ENCODE measurements at regions not wholly inside any gene's neighbourhood (a gene's known extent, or its start where the extent isn't known, plus 50 kb on each side); places are given as distances from the start of the nearest gene placed in this dataset.

DNA sequence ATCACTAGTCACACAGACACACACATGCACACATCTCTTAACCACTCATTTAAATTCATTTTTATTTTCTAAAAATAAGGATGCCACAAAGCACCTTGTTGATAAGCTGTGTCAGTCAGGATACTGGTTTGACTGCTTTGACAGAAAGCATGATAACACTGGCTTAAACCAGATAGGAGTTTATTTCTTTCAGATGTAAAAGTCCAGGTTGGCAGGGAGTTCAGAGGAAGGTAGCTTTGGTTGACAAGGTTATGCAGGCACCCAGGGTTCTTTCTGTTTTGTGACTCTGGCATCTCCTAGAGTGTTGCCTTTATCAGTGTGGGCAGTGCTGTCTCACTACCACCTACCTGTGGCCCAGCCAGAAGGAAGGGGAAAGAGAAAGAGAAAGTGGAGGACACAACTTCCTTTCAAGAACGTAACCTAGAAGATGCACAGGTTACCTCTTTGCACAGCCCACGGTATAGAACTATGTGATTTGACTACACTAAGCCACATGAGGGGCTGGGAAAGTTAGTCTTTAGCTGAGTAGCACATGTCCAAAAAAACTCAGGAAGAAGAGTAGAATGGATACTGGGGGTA lies 334.7 kb downstream of the OSTF1 start:
- intact Hi-C loops (cut with DNase I; ENCODE audit: low total_unique reads), result no loop called here
- Histone ChIP-seq H3K36me3 (ENCODE audit: low read depth, missing control alignments) (no peaks in the 10 kb centered on the region), H3K4me1 (no peaks in the 10 kb centered on the region), H3K27ac (no peak overlapping the region), H3K4me3 (no peak overlapping the region), H3K9me3 (no peaks in the 10 kb centered on the region), H3K27me3 (no peaks in the 10 kb centered on the region)
- no peak for TF ChIP-seq POLR2A (IDR thresholded peaks at IDR 0.05)
- TF ChIP-seq, protein P1, sequence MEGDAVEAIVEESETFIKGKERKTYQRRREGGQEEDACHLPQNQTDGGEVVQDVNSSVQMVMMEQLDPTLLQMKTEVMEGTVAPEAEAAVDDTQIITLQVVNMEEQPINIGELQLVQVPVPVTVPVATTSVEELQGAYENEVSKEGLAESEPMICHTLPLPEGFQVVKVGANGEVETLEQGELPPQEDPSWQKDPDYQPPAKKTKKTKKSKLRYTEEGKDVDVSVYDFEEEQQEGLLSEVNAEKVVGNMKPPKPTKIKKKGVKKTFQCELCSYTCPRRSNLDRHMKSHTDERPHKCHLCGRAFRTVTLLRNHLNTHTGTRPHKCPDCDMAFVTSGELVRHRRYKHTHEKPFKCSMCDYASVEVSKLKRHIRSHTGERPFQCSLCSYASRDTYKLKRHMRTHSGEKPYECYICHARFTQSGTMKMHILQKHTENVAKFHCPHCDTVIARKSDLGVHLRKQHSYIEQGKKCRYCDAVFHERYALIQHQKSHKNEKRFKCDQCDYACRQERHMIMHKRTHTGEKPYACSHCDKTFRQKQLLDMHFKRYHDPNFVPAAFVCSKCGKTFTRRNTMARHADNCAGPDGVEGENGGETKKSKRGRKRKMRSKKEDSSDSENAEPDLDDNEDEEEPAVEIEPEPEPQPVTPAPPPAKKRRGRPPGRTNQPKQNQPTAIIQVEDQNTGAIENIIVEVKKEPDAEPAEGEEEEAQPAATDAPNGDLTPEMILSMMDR (IDR thresholded peaks at IDR 0.05), result no peak
- WGBS, 2 donors, result 92 to 93% methylated on average over 2 of the region's 2 CpGs
- no peak for DNase-seq

DNA sequence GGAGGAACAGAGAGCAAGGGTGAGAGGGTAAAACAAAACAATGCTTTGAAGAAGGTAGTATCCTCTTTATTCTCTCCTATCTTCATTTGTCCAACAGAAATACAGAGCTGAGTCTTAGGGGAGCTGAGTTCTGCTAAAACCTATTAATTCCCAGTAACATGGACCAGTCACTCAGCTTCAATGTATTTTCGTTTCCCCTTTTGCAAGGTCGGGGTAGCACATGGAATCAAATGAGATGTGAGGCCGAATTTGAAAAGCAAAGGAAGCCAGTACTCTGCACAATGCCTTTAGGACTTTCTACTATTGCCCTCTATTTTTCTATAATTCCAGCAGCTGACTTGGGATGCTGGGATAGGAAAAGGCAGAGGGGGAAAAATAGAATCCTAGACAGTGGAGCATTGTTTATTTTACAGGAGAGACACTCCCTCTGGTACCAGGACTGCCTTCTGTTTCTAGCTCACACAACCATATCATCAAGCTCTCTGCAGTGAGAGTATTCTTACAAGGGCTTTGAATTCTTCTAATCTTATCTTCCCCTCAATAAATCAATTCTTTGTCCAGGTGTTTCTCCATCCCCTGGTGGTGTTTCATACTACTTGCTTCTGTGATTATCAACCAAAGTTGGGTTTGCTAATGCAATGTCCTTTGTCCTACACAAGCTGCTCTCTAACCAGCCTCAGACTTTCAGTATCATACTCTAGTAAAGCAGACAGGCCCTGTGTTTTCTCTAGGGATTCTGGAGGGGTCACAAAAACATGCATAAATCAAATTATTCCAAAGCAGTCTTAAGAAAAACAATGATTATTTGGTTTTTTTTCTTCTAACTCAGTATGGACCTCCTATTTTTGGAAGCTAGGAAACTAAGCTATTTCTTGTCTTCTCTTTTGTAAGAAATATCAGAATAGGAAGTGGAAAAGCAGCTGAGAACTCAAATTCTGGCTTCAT lies 341.5 kb downstream of the OSTF1 start:
- WGBS, 2 donors, result 31 to 36% methylated on average over 3 of the region's 3 CpGs
- Histone ChIP-seq H3K36me3 (ENCODE audit: low read depth, missing control alignments) (no peaks in the 10 kb centered on the region), H3K9me3 (no peaks in the 10 kb centered on the region), H3K4me1 (peaks cover 32% of the 10 kb centered on the region), H3K4me3 (no peak overlapping the region), H3K27ac (peak overlapping the region in 1 of 2 donors; percentile 27), H3K27me3 (no peaks in the 10 kb centered on the region)
- TF ChIP-seq, protein P1 (IDR thresholded peaks at IDR 0.05), result no peak
- no peak for TF ChIP-seq POLR2A (IDR thresholded peaks at IDR 0.05)
- no peak for DNase-seq
- intact Hi-C loops (cut with DNase I; ENCODE audit: low total_unique reads), result no loop called here

DNA sequence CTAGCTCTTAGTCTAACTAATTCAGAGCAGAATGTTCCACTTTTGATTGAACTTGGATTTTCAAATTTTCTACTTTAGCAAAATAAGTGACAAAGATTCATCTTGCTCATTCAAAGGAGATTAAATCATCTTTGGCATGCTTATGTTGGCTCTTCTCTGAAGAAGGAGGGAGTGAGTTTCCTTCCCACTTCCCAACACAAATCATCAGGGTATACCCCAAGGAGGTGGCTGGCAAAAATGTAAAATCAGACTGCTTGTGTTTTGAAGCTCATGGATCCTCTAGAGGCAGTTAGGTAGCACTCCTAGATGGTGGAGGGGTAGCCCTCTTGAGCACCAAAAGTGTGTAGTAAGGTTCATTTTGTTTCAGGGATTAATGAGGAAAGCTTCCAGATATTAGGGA lies 343.1 kb downstream of the OSTF1 start:
- no peak for TF ChIP-seq POLR2A (IDR thresholded peaks at IDR 0.05)
- TF ChIP-seq, protein P1 (IDR thresholded peaks at IDR 0.05), result no peak
- peaks cover 32% of the 10 kb centered on the region for H3K4me1 ChIP-seq
- no peaks in the 10 kb centered on the region for H3K27me3 ChIP-seq
- peak overlapping the region; percentile 32 to 85 for H3K27ac ChIP-seq
- H3K4me3 ChIP-seq, result no peak overlapping the region
- H3K36me3 ChIP-seq (ENCODE audit: low read depth, missing control alignments), result no peaks in the 10 kb centered on the region
- no peaks in the 10 kb centered on the region for H3K9me3 ChIP-seq
- intact Hi-C loops (cut with DNase I; ENCODE audit: low total_unique reads), result no loop called here
- no peak for DNase-seq

DNA sequence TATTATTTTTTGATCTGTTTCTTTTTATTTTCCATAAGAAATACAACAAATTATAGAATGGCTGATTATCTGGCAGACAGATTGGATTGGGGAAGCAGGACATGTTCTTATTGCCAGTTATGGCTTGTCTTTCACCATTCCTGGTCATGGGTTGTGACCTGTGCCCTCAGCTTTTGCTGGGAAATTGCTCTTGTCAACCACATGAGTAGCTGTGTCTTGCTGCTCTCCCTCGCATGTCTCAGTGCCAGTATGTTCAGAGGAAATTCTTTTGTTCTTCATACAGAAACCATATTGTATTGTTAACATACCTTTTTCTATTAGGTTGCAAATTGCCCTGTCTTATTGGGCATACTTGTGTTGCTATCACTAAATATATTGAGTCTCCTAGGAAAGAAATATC lies 344.1 kb downstream of the OSTF1 start:
- TF ChIP-seq, protein P1 (IDR thresholded peaks at IDR 0.05), result no peak
- no peak for TF ChIP-seq POLR2A (IDR thresholded peaks at IDR 0.05)
- Histone ChIP-seq H3K9me3 (no peaks in the 10 kb centered on the region), H3K4me3 (no peak overlapping the region), H3K4me1 (peaks cover 32% of the 10 kb centered on the region), H3K27ac (peak overlapping the region; percentile 32 to 85), H3K36me3 (ENCODE audit: low read depth, missing control alignments) (no peaks in the 10 kb centered on the region), H3K27me3 (no peaks in the 10 kb centered on the region)
- intact Hi-C loops (cut with DNase I; ENCODE audit: low total_unique reads), result no loop called here
- DNase-seq, result peak; percentile 52
- WGBS, 2 donors, result 39 to 41% methylated on average over 1 of the region's 1 CpG

All from testis (tissue), 2 donors.